ENCODE measurements at regions not wholly inside any gene's neighbourhood (a gene's known extent, or its start where the extent isn't known, plus 50 kb on each side); places are given as distances from the start of the nearest gene placed in this dataset.

- H3K27ac ChIP-seq (ENCODE audit: low read depth, low read length), result no peak overlapping the region; the same call in 1 of the 2 replicates
- no peak overlapping the region for H2BK5ac ChIP-seq (ENCODE audit: low read depth, low read length)
- no peaks in the 10 kb centered on the region for H3K79me2 ChIP-seq (ENCODE audit: control insufficient read depth in 1 of 2, insufficient read depth in 2 of 2, low read length in 2 of 2)
- no peak overlapping the region for H2BK15ac ChIP-seq (ENCODE audit: low read length)
- CTCF ChIA-PET (ENCODE audit: partially characterized antibody), result interaction anchor here (1.4 to 1.7 kb wide), 2 partner anchors 9 to 20 kb away, joined by 5 to 7 read pairs; no protein-coding TSS in a partner anchor
- H3K18ac ChIP-seq (ENCODE audit: extremely low read depth, low read length), result no peak overlapping the region
- no peak overlapping the region for H3K56ac ChIP-seq (replicated peaks; ENCODE audit: insufficient read length, low read depth, low read length)
- no peak overlapping the region for H3K23ac ChIP-seq (ENCODE audit: insufficient read length)
- no peak overlapping the region for H2AK5ac ChIP-seq (ENCODE audit: low read depth, low read length)
- no peak for DNase-seq (ENCODE audit: low read depth in 1 of 2, low spot score in 2 of 2)
- no peaks in the 10 kb centered on the region for H3K9me3 ChIP-seq (ENCODE audit: insufficient read depth in 2 of 2, low read depth in 1 of 2, low read length in 1 of 2)
- no peak overlapping the region for H4K91ac ChIP-seq (replicated peaks; ENCODE audit: insufficient read length, low read length)
- no peaks in the 10 kb centered on the region for H3K23me2 ChIP-seq (ENCODE audit: low read depth, low read length)
- H2BK12ac ChIP-seq (ENCODE audit: low read depth, low read length), result no peak overlapping the region
- no peaks in the 10 kb centered on the region for H4K20me1 ChIP-seq (replicated peaks in 1 of 2; ENCODE audit: control insufficient read depth in 1 of 2, insufficient read depth in 2 of 2, low read length in 2 of 2)
- H3K14ac ChIP-seq (ENCODE audit: insufficient read length), result no peak overlapping the region
- POLR2A ChIA-PET (ENCODE audit: partially characterized antibody), result no interaction called here
- no peak overlapping the region for H2BK120ac ChIP-seq (replicated peaks; ENCODE audit: low read depth, low read length)
- H3K27me3 ChIP-seq (replicated peaks in 1 of 4; ENCODE audit: control insufficient read depth in 3 of 4, extremely low read depth in 1 of 4, insufficient read depth in 3 of 4, low read length in 3 of 4), result no peaks in the 10 kb centered on the region
- no peaks in the 10 kb centered on the region for H3K79me1 ChIP-seq (ENCODE audit: low read depth, low read length)
- no peaks in the 10 kb centered on the region for H3K4me1 ChIP-seq (replicated peaks in 1 of 4; ENCODE audit: control insufficient read depth in 3 of 4, insufficient read depth in 4 of 4, low read length in 3 of 4)
- H4K5ac ChIP-seq (ENCODE audit: insufficient read length, low read depth, low read length), result no peak overlapping the region
- H3K4me3 ChIP-seq (ENCODE audit: extremely low read depth in 1 of 4, insufficient read depth in 2 of 4, low read depth in 3 of 4, low read length in 4 of 4), result no peak overlapping the region
- no peak overlapping the region for H3K4ac ChIP-seq (replicated peaks; ENCODE audit: insufficient read length, low read depth, low read length)
- H3K9ac ChIP-seq (replicated peaks in 1 of 4; ENCODE audit: extremely low read depth in 1 of 4, low read depth in 3 of 4, low read length in 3 of 4), result peak overlapping the region in 1 of 4 experiments; percentile 43; a peak in 1 of 7 replicates
- no peak overlapping the region for H4K8ac ChIP-seq (ENCODE audit: extremely low read depth, insufficient read depth, low read length)
- no peak overlapping the region for H2BK20ac ChIP-seq (ENCODE audit: low read length)
- no peak overlapping the region for H3K4me2 ChIP-seq (ENCODE audit: insufficient read depth in 1 of 2, low read depth in 2 of 2, low read length in 2 of 2)
- 91% methylated on average over 4 of the region's 4 CpGs; no CpG with 5 or more reads in 1 of the 2 experiments for WGBS, 2 experiments (ENCODE audit: extremely low coverage in 1 of 2, insufficient coverage in 1 of 2, insufficient read length in 1 of 2, insufficient replicate concordance in 2 of 2, low coverage in 1 of 2, low lambda C conversion rate in 2 of 2, missing lambda C conversion rate in 1 of 2)
- no peaks in the 10 kb centered on the region for H3K36me3 ChIP-seq (ENCODE audit: control insufficient read depth in 2 of 4, insufficient read depth in 4 of 4, low read length in 3 of 4)
- no peak overlapping the region for H2AFZ ChIP-seq (ENCODE audit: low read length)
- no peak for FAIRE-seq
- no peak for TF ChIP-seq BACH1 (IDR thresholded peaks at IDR 0.05; ENCODE audit: low read length)
- TF ChIP-seq BCL11A (IDR thresholded peaks at IDR 0.05; ENCODE audit: low read depth in 2 of 2, low read length in 2 of 2), result no peak
- no peak for TF ChIP-seq POLR2AphosphoS5 (IDR thresholded peaks at IDR 0.05; ENCODE audit: low read depth, low read length)
- no peak for TF ChIP-seq ASH2L (IDR thresholded peaks at IDR 0.05; ENCODE audit: low read length)
- TF ChIP-seq RNF2 (IDR thresholded peaks at IDR 0.05; ENCODE audit: borderline replicate concordance, low read depth, low read length, missing control alignments, poor library complexity, severe bottlenecking), result no peak
- TF ChIP-seq CHD1 (IDR thresholded peaks at IDR 0.05; ENCODE audit: low read depth, low read length), result no peak
- no peak for TF ChIP-seq EP300 (IDR thresholded peaks at IDR 0.05; ENCODE audit: borderline replicate concordance in 1 of 2, low read depth in 2 of 2, low read length in 2 of 2)
- TF ChIP-seq CHD2 (IDR thresholded peaks at IDR 0.05; ENCODE audit: low read length), result no peak
- no peak for TF ChIP-seq CBX5 (IDR thresholded peaks at IDR 0.05; ENCODE audit: low read depth, low read length)
- no peak for TF ChIP-seq TAF7 (optimal IDR thresholded peaks at IDR 0.05; ENCODE audit: borderline replicate concordance, low read depth, low read length)
Observed at GRCh38 chr3:160154033-160154432, 71.2 kb upstream of the C3orf80 start.

Data from H1 (cell line).